ENCODE measurements at regions not wholly inside any gene's neighbourhood (a gene's known extent, or its start where the extent isn't known, plus 50 kb on each side); places are given as distances from the start of the nearest gene placed in this dataset.

DNA sequence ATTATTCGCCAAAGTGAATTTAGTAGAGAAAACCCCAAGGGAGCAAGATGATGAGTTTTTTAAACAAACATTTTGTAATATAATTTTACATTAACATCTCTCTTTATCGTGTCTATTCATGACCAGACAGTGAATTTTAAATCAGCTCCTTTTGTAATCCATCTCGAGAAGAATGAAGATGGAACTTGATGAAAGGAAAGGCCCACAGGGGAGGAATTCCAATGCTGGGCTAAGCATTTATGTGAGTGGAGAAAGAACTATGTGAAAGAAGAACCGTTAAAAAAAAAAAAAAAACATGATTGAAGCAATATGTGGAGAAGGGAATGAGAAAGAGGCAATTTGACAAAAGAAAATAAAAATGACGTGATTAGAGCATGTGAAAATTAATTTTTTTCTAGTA, 170.6 kb downstream of the KCTD12 start:
- DNase-seq (ENCODE audit: low read depth in 4 of 4, low spot score in 3 of 4), result no peak

DNA sequence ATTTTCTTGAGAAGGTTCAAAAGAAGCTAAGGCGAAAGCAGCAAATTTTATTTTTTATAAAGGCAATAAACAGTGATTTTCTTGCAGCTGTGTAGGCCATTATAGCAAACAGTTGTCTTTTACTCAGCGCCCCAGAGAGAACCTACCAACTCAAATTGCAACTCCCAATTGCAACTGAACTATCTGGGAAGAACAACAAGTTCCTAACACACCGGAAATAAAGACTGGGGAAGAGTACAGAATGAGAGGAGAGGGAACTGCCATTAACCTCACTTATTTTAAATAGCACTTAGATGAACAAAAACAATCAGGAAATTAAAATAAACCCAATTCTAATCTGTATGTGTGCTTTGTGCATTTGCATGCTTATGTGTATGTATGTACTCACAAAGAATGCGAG, 171.1 kb downstream of the KCTD12 start:
- DNase-seq (ENCODE audit: low read depth in 4 of 4, low spot score in 3 of 4), result no peak

DNA sequence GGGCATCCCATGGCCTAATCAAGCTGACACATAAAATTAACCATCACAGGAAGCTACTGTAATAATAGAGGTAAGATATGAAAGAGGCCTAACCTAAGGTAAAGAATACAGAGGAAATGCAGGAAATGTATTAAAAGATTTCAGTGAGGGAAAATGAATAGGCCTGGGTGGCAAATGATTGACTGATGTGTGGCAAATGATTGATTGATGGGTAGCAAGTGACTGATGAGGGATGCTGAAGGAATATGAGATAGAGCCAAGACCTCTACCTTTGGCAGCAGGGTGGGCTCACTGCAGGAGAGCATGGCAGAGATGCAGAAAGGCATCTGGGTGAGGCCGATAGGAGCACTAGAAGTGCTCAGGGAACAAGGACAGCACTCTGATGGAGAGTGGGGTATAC, 172.9 kb downstream of the KCTD12 start:
- DNase-seq (ENCODE audit: low read depth in 4 of 4, low spot score in 3 of 4), result no peak

DNA sequence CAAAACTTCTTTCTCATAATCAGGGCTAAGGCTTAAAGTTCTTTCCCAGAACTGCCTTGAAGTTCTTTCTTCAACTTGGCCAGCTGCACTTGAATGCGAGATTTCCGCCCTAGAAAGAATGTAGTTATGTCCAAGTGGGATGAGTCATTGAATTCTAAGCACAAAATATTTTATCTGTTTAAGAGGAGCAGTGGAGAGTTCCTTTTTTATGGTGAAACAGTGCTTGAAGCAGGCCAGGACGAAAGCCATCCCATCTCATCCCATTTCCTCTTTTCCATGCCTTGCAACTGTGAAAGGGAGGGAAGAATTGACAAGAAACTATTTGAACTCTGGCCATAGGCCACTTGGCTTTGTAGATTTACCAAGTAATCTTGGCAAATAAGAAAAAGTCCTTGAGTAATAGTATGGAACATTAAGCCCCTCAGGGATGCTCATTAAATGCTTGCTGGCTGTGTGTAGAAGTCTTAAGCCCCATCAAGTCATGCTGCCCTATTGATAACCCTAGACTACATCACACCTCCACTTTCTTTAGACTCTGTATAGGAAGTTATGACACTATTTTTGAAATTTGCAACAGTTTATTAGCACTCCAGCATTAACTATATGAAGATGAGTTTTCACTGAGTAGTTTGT, 174.5 kb downstream of the KCTD12 start:
- DNase-seq (ENCODE audit: low read depth in 4 of 4, low spot score in 3 of 4), result no peak

DNA sequence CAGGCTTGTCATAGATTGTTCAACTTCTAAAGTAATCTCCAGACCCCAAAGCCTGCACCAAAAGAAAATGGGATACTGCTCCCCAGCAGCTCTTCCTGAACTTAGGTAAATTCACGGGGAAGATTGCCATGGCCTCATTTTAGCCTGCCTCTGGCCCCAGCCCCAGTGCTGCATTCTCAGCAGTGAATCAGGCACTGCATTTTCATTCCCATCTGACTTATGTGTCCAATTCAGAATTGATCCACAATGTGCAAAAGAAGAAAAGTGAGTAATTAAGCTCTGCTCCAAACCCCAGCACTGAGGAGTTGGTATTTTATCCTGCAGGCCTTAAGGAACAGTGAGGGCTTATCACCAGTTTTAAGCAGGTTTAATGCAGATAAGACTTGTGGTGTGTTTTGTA, 176.4 kb downstream of the KCTD12 start:
- no peak for DNase-seq (ENCODE audit: low read depth in 4 of 4, low spot score in 3 of 4)

DNA sequence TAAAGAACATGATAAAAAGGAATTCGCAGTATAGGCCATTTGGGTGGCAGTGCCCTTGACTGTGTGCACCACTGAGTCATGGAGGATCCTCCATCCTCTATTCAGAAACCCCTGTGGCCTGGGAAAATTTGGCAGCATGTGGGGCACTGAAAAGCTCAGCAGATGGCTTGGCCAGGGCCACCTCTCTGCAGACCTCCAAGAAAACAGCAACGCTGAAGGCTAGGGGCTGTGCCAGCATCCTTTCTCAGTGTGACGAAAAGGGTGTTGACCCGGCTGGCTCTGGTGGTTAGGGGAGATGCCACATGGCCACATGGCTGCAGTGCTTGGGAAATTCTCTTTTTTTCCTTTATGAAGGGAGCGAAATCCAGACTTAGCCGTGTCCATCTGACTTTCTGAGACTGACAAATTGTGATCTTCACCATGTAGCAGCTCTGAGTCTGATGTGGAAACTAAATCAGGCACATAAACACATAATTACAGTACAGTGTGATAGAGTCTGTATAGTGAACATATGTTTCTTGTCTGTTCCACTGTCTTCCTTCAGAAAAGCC, 178.0 kb downstream of the KCTD12 start:
- no peak for DNase-seq (ENCODE audit: low read depth in 4 of 4, low spot score in 3 of 4)

DNA sequence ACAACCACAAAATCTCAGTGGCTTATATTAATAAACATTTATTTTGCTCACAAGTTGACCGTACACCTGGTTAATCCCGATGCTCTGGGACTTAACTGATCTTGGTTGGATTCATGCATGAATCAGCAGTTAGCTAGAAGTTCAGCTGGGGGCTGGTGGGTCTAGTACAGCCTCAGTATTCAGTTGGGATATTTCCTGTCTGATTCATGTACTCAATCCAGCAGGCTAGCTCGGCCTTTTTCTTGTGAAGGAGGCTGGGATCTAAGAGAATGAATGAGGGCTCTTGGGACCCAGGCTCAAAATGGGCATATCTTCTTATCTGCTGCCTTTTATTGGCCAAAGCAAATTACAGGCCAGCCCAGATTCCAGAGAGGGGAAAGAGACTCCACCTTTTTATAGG, 178.8 kb downstream of the KCTD12 start:
- no peak for DNase-seq (ENCODE audit: low read depth in 4 of 4, low spot score in 3 of 4)

DNA sequence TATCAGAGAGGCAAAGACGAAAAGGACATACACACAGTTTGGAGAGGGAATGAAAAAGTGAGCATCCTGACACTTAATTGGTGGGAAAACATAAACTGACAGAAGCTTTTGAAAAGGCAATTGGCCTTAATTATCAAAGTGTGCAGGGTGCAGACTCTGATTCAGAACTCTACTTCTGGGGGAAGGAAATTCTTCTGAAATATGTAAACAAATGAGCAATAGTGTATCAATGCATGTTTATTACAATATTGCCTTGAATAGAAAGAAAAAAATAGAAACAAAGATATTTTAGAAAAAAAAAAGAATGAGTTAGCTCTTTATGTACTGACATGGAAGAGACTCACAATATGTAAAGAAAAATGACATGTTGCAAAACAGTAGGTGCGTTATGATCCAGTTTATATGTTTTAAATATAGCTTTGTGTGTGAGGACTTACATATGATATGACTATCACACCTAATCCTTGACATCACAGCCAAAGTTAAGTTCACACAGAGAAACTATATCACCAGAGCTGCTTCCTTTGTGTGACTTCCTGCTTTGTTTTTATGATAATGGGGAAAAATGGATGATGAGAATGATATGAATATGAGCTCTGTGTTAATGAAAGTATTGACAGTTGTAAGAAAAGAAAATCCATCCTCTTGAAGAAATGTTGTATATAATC, 182.4 kb downstream of the KCTD12 start:
- DNase-seq (ENCODE audit: low read depth in 4 of 4, low spot score in 3 of 4), result no peak

DNA sequence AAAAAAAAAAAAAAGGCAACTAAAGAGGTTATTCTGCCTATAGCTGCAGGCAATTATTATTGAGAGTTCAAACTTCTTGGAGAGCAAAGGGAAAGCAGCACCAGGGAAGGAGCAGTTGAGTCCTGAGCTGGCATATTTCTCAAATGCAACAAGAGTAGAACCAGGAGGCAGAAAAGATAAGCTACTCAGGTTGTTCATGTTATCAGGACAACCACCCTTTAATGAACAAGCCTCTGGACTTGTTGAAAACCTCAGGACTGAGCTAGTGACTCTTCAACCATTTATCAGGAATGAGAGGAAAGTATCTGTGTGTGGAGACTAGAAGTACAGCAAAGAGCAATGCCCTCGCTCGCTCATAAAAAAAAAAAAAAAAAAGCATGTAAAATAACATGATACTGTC, 183.0 kb downstream of the KCTD12 start:
- DNase-seq (ENCODE audit: low read depth in 4 of 4, low spot score in 3 of 4), result no peak

DNA sequence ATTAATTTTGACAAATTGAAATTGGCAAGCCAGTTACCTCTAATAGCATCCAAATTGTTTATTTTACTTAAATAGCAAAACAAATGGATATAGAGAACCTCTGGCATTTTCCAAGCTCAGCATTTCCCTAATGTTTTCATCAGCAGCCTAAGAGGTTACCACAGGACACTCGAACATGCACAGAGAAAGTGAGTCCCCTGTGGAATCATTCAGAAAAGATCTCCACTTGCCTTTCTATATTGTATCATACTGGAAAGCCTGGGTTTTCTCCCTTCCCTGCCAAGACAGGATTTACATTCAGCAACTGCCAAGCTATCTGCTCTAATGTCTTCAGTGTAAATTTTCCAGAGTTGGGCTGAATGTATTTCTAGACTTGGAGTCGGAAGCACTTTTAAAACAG, 188.9 kb downstream of the KCTD12 start:
- no peak for DNase-seq (ENCODE audit: low read depth in 4 of 4, low spot score in 3 of 4)

DNA sequence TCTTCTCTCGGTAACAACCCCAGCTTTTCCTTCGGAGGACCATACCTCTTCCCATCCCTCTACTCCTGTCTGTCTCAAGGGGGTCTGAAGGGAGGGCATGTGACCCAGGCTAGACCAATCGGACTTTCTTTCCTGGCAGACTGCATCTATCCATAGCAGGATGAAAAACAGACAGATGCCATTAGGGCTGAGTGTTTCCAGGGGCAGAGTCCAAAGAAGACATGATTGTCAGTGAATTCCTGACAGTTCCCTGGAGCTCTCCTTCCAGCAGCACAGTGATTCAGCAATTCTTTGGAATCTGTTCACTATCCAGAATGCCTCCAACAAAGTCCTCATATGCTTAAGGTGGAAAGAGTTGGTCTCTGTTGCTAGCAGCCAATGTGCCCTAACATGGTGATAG, 189.8 kb downstream of the KCTD12 start:
- DNase-seq (ENCODE audit: low read depth in 4 of 4, low spot score in 3 of 4), result no peak

DNA sequence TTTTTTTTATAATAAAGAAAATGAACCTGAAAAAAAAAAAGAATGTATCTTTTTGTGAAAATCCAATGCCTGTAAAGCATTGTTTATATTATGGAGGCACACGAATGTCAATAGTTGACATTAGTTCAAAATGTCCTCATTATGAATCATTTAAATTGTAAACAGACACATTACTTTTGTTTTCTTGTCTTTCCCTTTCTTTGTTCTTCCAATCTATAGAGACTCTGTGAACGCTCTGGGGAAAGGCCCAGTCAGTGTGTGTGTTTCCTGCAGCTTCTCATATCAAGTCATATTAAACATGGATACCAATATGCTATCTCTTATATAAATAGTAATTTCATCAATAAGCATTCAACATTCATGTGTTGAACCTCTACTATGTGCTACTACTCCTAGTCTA, 193.1 kb downstream of the KCTD12 start:
- no peak for DNase-seq (ENCODE audit: low read depth in 4 of 4, low spot score in 3 of 4)

DNA sequence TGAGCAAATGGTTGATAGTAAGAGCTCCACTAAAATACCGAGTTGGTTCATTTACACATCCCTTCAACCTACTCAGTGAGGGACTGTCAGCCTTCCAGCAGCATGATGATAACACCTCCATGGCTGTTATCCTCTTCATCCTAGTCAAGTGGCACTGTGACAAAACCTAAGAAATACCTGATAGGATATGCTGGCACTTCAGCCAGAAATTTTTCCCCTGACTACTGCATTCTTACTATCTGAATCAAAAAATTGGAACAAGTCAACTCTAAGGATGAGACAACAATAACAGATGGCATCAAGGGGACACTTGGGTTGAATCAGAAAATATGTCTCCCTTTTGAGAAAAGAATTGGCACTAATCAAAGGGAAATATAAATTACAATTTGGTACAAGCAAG, 193.9 kb downstream of the KCTD12 start:
- DNase-seq (ENCODE audit: low read depth in 4 of 4, low spot score in 3 of 4), result no peak

DNA sequence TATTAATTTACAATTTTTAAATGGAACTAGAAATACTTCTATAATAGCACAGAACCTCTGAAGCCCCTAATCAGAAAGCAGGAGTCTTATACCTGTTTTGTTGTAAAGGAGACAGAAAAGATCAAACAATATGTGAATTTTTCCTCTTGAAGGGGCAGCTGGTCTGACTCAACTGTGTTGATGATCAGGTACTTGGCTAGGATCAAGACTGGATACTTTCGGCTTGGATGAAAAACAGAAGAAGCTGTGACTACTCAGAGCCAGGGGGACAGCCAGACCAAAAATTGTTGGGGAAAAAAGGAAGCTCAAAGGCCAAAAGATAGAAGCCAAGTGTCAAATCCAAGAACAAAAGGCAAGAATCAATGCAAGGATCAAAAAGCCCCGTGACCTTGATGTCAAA, 195.6 kb downstream of the KCTD12 start:
- DNase-seq (ENCODE audit: low read depth in 4 of 4, low spot score in 3 of 4), result no peak

DNA sequence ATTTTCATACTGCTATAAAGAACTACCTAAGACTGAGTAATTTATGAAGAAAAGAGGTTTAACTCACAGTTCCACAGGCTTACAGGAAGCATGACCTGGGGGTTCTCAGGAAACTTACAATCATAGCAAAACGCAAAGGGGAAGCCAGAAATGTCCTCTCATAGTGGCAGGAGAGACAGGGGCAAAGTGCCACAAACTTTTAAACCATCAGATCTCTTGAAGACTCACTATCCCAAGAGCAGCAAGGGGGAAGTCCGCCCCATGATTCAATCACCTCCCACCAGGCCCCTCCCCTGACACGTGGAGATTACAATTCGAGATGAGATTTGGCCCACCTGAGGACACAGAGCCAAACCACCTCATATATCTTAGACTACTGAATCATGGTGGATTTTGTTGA, 198.7 kb downstream of the KCTD12 start:
- DNase-seq (ENCODE audit: low read depth in 4 of 4, low spot score in 3 of 4), result no peak

DNA sequence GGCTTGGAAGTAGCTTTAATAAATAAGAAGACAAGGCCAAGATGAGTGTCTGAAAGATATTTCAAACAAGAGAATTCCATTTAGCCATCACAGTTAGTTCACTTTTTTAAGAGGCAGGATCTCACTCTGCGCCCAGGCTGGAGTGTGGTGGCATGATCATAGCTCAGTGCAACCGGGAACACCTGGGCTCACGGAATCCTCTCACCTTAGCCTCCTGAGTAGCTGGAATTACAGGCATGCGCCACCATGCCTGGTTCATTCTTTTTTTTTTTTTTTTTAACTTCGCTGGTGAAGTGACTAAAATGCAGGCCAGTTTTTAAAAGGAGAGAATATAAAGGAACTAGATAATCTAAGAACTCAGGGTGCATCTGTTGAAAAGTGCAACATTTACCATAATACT, 200.3 kb downstream of the KCTD12 start:
- no peak for DNase-seq (ENCODE audit: low read depth in 4 of 4, low spot score in 3 of 4)

DNA sequence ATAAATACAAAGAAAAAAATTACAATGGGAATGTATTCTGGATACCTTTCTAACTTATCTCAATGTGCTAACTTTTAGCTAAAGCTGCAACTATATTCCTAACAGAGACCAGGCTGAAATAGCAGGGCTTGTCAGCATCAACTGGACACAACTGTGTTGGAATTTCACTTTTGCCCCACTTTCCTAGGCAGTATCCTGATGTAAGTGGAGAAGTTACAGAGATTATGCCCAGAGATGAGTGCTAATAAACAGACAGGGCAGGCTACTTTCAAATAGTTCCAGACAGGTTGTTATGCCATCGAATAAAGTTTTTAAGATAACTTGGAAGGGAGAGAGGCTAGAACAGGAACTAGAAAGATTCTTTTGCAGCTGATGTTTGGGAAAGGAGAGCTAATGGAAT, 201.9 kb downstream of the KCTD12 start:
- DNase-seq (ENCODE audit: low read depth in 4 of 4, low spot score in 3 of 4), result no peak

DNA sequence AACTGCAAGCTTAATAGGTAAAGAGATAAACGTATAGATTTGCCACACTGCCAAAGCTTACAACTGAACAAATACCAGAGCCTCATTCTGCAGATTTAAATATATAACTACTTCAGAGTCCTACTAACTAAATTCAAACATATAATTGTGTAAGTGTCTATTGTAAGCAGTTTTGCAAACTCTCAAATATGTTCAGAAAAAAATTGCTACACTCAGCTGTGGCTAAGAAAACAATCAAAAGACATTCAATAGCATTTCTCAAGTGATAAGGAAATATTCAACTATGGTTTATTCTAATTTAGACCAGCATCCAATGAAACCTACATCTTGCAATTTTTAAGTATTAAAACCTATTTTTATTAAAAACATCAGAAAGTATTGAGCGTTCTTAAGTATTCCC, 202.4 kb downstream of the KCTD12 start:
- DNase-seq (ENCODE audit: low read depth in 4 of 4, low spot score in 3 of 4), result no peak

DNA sequence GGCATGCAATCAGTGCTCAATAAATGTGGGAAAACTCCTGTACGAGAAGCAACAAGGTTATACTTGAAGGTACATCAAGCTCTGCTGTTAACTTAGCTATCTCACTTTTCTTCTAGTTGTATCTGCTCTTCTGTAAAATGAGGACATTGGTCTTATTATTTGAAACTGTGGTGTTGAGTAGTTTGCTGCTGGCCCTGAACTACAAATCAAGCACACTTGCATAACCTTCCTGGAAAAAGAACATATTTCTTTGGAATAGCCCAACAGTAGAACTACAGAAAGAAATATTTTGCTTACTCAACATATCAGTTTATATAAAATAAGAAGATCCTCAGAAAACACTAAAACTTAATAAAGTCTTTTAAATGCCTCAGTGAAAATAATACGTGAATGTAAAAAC, 203.0 kb downstream of the KCTD12 start:
- no peak for DNase-seq (ENCODE audit: low read depth in 4 of 4, low spot score in 3 of 4)

DNA sequence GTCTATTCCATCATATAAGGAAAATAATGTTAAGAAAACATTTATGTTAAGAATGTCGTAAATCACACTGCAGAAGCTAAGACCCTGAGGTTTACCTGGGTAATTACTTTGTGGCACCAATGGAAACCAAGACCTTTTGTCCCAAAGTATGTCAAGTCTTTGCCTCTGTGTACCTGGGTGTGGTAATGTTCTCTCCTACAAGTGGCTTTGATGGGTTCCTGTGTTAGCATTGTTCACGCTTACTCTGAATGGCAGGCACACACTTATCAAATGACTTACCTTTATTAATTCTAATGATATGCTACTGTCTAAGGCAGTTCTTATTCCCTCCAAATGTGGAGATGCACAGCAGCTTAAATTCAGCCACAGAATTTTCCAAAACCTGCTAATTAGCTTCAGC, 206.1 kb downstream of the KCTD12 start:
- no peak for DNase-seq (ENCODE audit: low read depth in 4 of 4, low spot score in 3 of 4)

DNA sequence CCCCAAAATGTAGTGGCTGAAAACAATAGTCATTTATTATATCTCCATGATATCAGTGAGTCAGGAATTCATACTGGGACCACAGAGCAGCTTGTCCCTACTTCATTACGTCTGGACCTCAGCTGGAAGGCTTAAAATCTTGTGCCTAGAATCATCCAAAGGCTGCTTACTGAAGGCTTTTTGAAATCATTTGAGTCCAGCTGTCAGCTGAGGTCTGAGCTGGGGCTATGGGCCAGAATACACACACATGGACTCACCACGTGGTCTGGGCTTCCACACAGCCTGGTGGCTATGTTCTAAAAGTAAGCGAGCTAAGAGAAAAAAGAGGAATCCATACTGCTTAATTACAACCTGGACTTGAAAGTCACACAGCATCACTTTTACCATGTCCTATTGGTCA, 209.2 kb downstream of the KCTD12 start:
- DNase-seq (ENCODE audit: low read depth in 4 of 4, low spot score in 3 of 4), result no peak

DNA sequence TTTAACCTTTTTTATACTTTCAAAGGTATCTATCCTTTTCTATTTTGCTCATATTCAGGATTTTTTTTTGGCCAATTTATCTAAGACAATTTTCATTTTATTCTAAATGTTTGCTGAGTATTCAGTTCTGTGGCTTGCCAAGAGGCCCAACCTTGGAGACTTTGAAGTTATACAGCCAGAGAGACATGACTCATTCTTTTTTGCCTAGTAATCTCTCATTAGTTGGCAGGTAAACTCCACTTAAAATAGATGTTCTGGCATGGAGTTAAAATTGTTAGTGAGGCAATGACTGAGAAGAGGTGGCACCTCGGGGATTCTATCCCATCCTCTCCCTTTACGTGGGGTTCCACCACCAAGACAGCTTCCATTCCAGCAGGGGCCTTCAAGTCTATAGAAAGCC, 213.8 kb downstream of the KCTD12 start:
- DNase-seq (ENCODE audit: low read depth in 4 of 4, low spot score in 3 of 4), result no peak

DNA sequence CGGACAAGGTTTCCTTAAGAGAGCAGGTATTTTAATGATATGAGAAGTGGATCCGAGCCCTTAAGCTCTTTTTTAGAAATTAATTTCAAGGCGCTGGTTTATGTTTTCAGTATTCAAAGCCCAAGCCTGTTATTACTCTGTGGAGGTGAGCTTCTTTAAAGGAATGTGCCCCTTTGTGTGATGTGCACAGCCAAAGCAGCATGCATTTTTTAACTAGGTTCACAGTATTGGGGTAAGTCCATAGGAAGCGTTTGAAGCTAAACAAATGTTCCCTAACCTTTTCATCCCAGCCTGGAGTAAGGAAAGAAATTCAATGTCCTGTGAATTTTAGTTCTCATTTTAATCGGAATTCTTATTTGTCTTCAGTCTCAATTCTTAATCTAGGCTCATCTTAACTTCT, 217.5 kb downstream of the KCTD12 start:
- no peak for DNase-seq (ENCODE audit: low read depth in 4 of 4, low spot score in 3 of 4)

Measured in left renal pelvis (tissue), 4 donors.